Sigmoid colon (tissue), 6 donors: ENCODE measurements at regions not wholly inside any gene's neighbourhood (a gene's known extent, or its start where the extent isn't known, plus 50 kb on each side); places are given as distances from the start of the nearest gene placed in this dataset.
"Not testable (repeated sequence)": the region's sequence is repeated elsewhere in the genome, so short reads cannot be mapped to it uniquely, and the experiment has no call there.

Experiments used
- DNase-seq: peaks from one replicate; pipeline ENCODE4 v3.0.0-alpha.2; 2019
- H3K27ac ChIP-seq, 4 donors: fragments of 200-600 bp; sonication (generic); one replicate each; pipeline ENCODE4 v1.5.1; 2016 to 2019; ENCODE audit warnings: mild to moderate bottlenecking in 1 of 4
- H3K27me3 ChIP-seq, 3 donors: fragments of 200-600 bp; sonication (generic); one replicate each; pipeline ENCODE4 v1.5.1; 2019; ENCODE audit warnings: mild to moderate bottlenecking in 1 of 3
- H3K36me3 ChIP-seq, 4 donors: fragments of 200-600 bp; sonication (generic); one replicate each; pipeline ENCODE4 v1.5.1; 2016 to 2019
- H3K4me1 ChIP-seq, 4 donors: fragments of 200-600 bp; sonication (generic); one replicate each; pipeline ENCODE4 v1.5.1; 2017 to 2019
- H3K4me3 ChIP-seq, 4 donors: fragments of 200-600 bp; sonication (generic); one replicate each; pipeline ENCODE4 v1.5.1; 2017 to 2019; ENCODE audit warnings: mild to moderate bottlenecking in 2 of 4, moderate library complexity in 1 of 4
- H3K9me3 ChIP-seq, 4 donors: fragments of 200-600 bp in 3 of 4; sonication (generic) in 3 of 4; one replicate each; pipeline versions ENCODE4 v1.5.1 to v1.6.1; 2013 to 2019
- EP300 ChIP-seq, 4 donors: sonication (generic); formaldehyde crosslinking; IDR thresholded peaks; one replicate each; pipeline ENCODE4 v1.6.1; 2017; ENCODE audit warnings: antibody characterized with exemption in 4 of 4
- POLR2A ChIP-seq, 2 donors: fragments of 450-650 bp; IDR thresholded peaks; one replicate each; pipeline ENCODE4 v1.6.1; 2016; ENCODE audit warnings: antibody characterized with exemption in 2 of 2, mild to moderate bottlenecking in 2 of 2, moderate library complexity in 2 of 2
- POLR2AphosphoS5 ChIP-seq, 4 donors: sonication (generic); formaldehyde crosslinking; IDR thresholded peaks; one replicate each; pipeline ENCODE4 v1.6.1; 2017; ENCODE audit warnings: antibody characterized with exemption in 4 of 4
- WGBS, 2 donors: extraction: QIAGEN DNeasy Blood & Tissue Kit; methylation state at CpG; one replicate each; pipeline ENCODE4 v1.1.7; 2013; 5-methylcytosine and 5-hydroxymethylcytosine counted together
- intact Hi-C: fragments of 100-400 bp; cut with DNase I; formaldehyde crosslinking; loops from one replicate; pipeline ENCODE4 v1.15.1; 2023
- TF ChIP-seq, protein P1 (sequence below), 4 experiments: fragments of 450-650 bp in 3 of 4; fragments of 200-600 bp in 1 of 4; IDR thresholded peaks; one replicate each; pipeline ENCODE4 v1.5.1; 2016 to 2019; ENCODE audit warnings: antibody characterized with exemption in 4 of 4, mild to moderate bottlenecking in 3 of 4, moderate library complexity in 2 of 4
- donor health status: healthy with polysubstance abuse.
- donor health status: healthy.

DNA sequence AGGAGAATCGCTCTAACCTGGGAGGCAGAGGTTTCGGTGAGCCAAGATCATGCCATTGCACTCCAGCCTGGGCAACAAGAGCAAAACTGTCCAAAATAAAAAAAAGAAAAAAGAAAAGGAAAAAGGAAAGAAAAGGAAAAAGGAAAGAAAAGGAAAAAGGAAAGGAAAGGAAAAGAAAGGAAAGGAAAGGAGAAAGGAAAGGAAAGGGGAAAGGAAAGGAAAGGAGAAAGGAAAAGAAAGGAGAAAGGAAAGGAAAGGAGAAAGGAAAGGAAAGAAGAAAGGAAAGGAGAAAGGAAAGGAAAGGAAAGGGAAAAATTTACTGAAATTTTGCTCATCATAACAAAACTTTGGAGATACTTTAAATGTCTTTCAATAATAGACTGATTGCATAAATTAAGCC is 391.3 kb upstream of the GYPC start:
- Histone ChIP-seq H3K27me3 (peaks cover 0 to 3% (median 0%) of the 10 kb centered on the region in 3 donors), H3K4me3 (no peak overlapping the region), H3K27ac (no peak overlapping the region), H3K36me3 (no peaks in the 10 kb centered on the region), H3K9me3 (no peaks in the 10 kb centered on the region), H3K4me1 (no peaks in the 10 kb centered on the region)
- WGBS, 2 donors, result 96% methylated on average over 2 of the region's 2 CpGs
- intact Hi-C loops, result no loop called here
- TF ChIP-seq POLR2AphosphoS5 (IDR thresholded peaks at IDR 0.05) (no peak), POLR2A (IDR thresholded peaks at IDR 0.05) (no peak), EP300 (IDR thresholded peaks at IDR 0.05) (no peak)
- TF ChIP-seq, protein P1, sequence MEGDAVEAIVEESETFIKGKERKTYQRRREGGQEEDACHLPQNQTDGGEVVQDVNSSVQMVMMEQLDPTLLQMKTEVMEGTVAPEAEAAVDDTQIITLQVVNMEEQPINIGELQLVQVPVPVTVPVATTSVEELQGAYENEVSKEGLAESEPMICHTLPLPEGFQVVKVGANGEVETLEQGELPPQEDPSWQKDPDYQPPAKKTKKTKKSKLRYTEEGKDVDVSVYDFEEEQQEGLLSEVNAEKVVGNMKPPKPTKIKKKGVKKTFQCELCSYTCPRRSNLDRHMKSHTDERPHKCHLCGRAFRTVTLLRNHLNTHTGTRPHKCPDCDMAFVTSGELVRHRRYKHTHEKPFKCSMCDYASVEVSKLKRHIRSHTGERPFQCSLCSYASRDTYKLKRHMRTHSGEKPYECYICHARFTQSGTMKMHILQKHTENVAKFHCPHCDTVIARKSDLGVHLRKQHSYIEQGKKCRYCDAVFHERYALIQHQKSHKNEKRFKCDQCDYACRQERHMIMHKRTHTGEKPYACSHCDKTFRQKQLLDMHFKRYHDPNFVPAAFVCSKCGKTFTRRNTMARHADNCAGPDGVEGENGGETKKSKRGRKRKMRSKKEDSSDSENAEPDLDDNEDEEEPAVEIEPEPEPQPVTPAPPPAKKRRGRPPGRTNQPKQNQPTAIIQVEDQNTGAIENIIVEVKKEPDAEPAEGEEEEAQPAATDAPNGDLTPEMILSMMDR (IDR thresholded peaks at IDR 0.05), result no peak
- no peak for DNase-seq

DNA sequence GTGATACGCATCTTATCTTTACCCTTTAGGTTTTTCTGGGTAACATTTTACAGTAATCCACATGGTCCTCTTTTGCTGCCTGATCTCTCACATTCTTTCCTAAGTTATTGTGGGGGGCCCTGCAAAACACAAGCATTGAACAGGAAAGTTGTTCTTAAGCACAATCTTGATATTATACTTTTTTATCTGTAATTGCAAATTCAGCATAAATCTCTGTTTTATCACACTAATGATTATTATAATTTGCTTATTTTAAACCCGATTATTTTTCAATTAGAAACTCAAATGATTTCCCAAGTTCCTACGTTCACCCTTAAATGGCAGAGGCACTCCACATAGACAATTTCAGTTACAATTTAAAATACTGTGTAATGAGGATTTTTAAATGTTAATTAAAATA is 386.0 kb upstream of the GYPC start:
- WGBS, 2 donors, result 92 to 97% methylated on average over 3 of the region's 3 CpGs
- no peak for DNase-seq
- Histone ChIP-seq H3K9me3 (no peaks in the 10 kb centered on the region), H3K36me3 (no peaks in the 10 kb centered on the region), H3K27me3 (no peaks in the 10 kb centered on the region), H3K27ac (no peak overlapping the region), H3K4me1 (no peaks in the 10 kb centered on the region), H3K4me3 (no peak overlapping the region)
- intact Hi-C loops, result no loop called here
- TF ChIP-seq POLR2AphosphoS5 (IDR thresholded peaks at IDR 0.05) (no peak), EP300 (IDR thresholded peaks at IDR 0.05) (no peak), POLR2A (IDR thresholded peaks at IDR 0.05) (no peak)
- TF ChIP-seq, protein P1 (IDR thresholded peaks at IDR 0.05), result no peak

DNA sequence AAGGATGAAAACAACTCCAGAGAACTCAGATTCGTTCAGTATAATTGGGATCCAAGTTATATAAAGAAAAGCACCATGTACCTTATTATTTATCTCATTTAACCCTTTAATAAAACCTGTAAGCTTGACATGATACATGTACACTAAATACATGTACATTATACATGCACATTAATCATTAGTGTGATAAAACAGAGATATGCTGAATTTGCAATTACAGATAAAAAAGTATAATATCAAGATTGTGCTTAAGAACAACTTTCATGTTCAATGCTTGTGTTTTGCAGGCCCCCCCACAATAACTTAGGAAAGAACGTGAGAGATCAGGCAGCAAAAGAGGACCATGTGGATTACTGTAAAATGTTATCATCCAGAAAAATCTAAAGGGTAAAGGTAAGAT is 385.4 kb upstream of the GYPC start:
- 31 to 49% methylated on average over 2 of the region's 2 CpGs for WGBS, 2 donors
- Histone ChIP-seq H3K4me1 (no peaks in the 10 kb centered on the region), H3K27ac (no peak overlapping the region), H3K27me3 (no peaks in the 10 kb centered on the region), H3K9me3 (no peaks in the 10 kb centered on the region), H3K36me3 (no peaks in the 10 kb centered on the region), H3K4me3 (no peak overlapping the region)
- intact Hi-C loops, result no loop called here
- TF ChIP-seq POLR2A (IDR thresholded peaks at IDR 0.05) (no peak), POLR2AphosphoS5 (IDR thresholded peaks at IDR 0.05) (no peak), EP300 (IDR thresholded peaks at IDR 0.05) (no peak)
- TF ChIP-seq, protein P1 (IDR thresholded peaks at IDR 0.05), result no peak
- no peak for DNase-seq

DNA sequence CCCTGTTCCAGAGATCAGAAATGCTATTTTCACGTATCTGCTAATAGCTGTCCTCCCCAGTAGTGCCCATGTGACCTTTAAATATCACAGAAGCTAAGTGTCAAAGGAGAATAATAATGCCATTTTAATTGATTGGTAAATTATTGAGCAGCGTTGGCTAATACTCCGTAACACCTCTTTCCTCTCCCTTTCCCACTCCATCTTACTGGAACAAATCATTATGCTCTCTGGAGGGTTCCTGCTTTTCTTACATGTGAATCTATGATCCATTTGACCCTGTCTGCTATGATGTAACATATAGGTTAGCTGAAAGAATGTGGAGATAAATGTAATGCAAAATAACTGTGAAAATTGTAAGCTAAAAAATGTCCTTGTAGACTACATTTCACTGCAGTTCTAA is 383.6 kb upstream of the GYPC start:
- Histone ChIP-seq H3K27ac (no peak overlapping the region), H3K36me3 (no peaks in the 10 kb centered on the region), H3K4me3 (no peak overlapping the region), H3K27me3 (no peaks in the 10 kb centered on the region), H3K9me3 (no peaks in the 10 kb centered on the region), H3K4me1 (no peaks in the 10 kb centered on the region)
- DNase-seq, result no peak
- intact Hi-C loops, result no loop called here
- 77 to 85% methylated on average over 3 of the region's 3 CpGs for WGBS, 2 donors
- TF ChIP-seq POLR2AphosphoS5 (IDR thresholded peaks at IDR 0.05) (no peak), POLR2A (IDR thresholded peaks at IDR 0.05) (no peak), EP300 (IDR thresholded peaks at IDR 0.05) (no peak)
- TF ChIP-seq, protein P1 (IDR thresholded peaks at IDR 0.05), result no peak

DNA sequence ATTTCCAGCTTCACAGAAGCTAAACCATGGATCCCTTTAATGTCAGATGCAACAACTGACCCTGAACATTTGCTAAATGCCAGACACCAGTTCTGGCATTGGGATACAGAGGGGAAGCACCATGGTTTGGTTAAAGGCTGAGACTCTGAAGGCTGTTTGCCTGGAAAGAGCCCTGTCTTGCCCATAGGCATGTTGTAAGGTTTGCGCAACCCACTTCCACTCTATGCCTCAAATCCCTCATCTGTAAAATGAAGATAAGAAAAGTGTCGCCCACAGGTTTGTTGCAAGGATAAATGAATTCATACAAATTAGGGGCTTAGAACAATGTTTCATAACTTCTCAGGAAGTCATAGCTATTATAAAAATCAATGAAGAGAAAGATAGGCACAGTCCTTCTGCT is 380.9 kb upstream of the GYPC start:
- Histone ChIP-seq H3K9me3 (no peaks in the 10 kb centered on the region), H3K27ac (no peak overlapping the region), H3K4me3 (no peak overlapping the region), H3K36me3 (no peaks in the 10 kb centered on the region), H3K27me3 (no peaks in the 10 kb centered on the region), H3K4me1 (no peaks in the 10 kb centered on the region)
- DNase-seq, result no peak
- TF ChIP-seq POLR2AphosphoS5 (IDR thresholded peaks at IDR 0.05) (no peak), POLR2A (IDR thresholded peaks at IDR 0.05) (no peak), EP300 (IDR thresholded peaks at IDR 0.05) (no peak)
- TF ChIP-seq, protein P1 (IDR thresholded peaks at IDR 0.05), result no peak
- intact Hi-C loops, result no loop called here
- 90 to 93% methylated on average over 2 of the region's 2 CpGs for WGBS, 2 donors

DNA sequence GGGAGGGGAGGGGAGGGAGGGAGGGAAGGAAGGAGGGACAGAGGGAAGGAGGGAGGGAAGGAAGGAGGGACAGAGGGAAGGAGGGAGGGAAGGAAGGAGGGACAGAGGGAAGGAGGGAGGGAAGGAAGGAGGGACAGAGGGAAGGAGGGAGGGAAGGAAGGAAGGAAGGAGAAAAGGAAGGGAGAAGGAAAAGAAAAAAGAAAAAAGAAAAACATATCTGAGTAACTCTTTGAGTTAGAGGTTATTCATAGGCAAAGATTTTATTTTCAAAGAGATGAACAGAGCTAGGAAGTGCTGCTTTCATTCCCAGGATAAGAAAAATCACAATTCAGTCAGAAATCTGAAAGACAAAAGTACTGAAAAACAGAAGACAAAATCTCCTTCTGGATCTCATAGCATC is 379.7 kb upstream of the GYPC start:
- H3K4me3 ChIP-seq, H3K27me3 ChIP-seq, DNase-seq, H3K4me1 ChIP-seq, H3K36me3 ChIP-seq, H3K27ac ChIP-seq, H3K9me3 ChIP-seq, intact Hi-C loops: not testable (repeated sequence)
